Mesendoderm (in vitro differentiated cells): ENCODE measurements at regions not wholly inside any gene's neighbourhood (a gene's known extent, or its start where the extent isn't known, plus 50 kb on each side); places are given as distances from the start of the nearest gene placed in this dataset.
"Not testable (repeated sequence)": the region's sequence is repeated elsewhere in the genome, so short reads cannot be mapped to it uniquely, and the experiment has no call there.

Experiments used
- DNase-seq: peaks from one replicate; pipeline ENCODE4 v3.0.0; 2013
- H2AK5ac ChIP-seq: 2 replicates; pipeline ENCODE4 v1.6.1; 2013; ENCODE audit warnings: low read length, inconsistent platforms
- H2BK120ac ChIP-seq: 2 replicates; pipeline ENCODE4 v1.6.1; 2013; ENCODE audit warnings: low read depth, mild to moderate bottlenecking, low read length, moderate library complexity, mixed read lengths
- H2BK15ac ChIP-seq: replicated peaks from 2 replicates; pipeline ENCODE4 v1.6.1; 2013; ENCODE audit warnings: low read depth, mild to moderate bottlenecking, moderate library complexity
- H2BK5ac ChIP-seq: 2 replicates; pipeline ENCODE4 v1.6.1; 2013; ENCODE audit warnings: low read length, inconsistent platforms
- H3K18ac ChIP-seq: 2 replicates; pipeline ENCODE4 v1.6.1; 2013; ENCODE audit warnings: mild to moderate bottlenecking, low read length, mixed read lengths
- H3K23ac ChIP-seq: one replicate; pipeline ENCODE4 v1.6.1; 2013; ENCODE audit warnings: low read length
- H3K27ac ChIP-seq: 2 replicates; pipeline ENCODE4 v1.5.1; 2013; ENCODE audit warnings: low read depth, mild to moderate bottlenecking, inconsistent platforms, low read length, moderate library complexity
- H3K27me3 ChIP-seq: 2 replicates; pipeline ENCODE4 v1.6.1; 2013; ENCODE audit warnings: low read length, control low read depth, mild to moderate bottlenecking, inconsistent platforms; ENCODE audit not compliant: insufficient read depth, poor library complexity
- H3K36me3 ChIP-seq: 2 replicates; pipeline ENCODE4 v1.6.1; 2013; ENCODE audit warnings: low read length, inconsistent platforms; ENCODE audit not compliant: control insufficient read depth, insufficient read depth
- H3K4ac ChIP-seq: one replicate; pipeline ENCODE4 v1.6.1; 2013; ENCODE audit warnings: low read depth, mild to moderate bottlenecking, low read length, moderate library complexity
- H3K4me1 ChIP-seq: 2 replicates; pipeline ENCODE4 v1.6.1; 2013; ENCODE audit warnings: low read depth, low read length, inconsistent platforms; ENCODE audit not compliant: control insufficient read depth
- H3K4me2 ChIP-seq: 2 replicates; pipeline ENCODE4 v1.6.1; 2013; ENCODE audit warnings: low read length
- H3K4me3 ChIP-seq: 2 replicates; pipeline ENCODE4 v1.5.1; 2013; ENCODE audit warnings: mild to moderate bottlenecking, low read length
- H3K56ac ChIP-seq: one replicate; pipeline ENCODE4 v1.6.1; 2013; ENCODE audit warnings: low read length
- H3K79me1 ChIP-seq: 2 replicates; pipeline ENCODE4 v1.6.1; 2013; ENCODE audit warnings: low read length, inconsistent platforms
- H3K79me2 ChIP-seq: 2 replicates; pipeline ENCODE4 v1.6.1; 2013; ENCODE audit warnings: mild to moderate bottlenecking, low read length; ENCODE audit not compliant: control insufficient read depth, insufficient read depth
- H3K9ac ChIP-seq: 2 replicates; pipeline ENCODE4 v1.6.1; 2013; ENCODE audit warnings: low read length, inconsistent platforms
- H4K5ac ChIP-seq: one replicate; pipeline ENCODE4 v1.6.1; 2013; ENCODE audit warnings: low read length
- H4K8ac ChIP-seq: one replicate; pipeline ENCODE4 v1.6.1; 2013; ENCODE audit warnings: low read depth, mild to moderate bottlenecking, control low read depth, low read length, moderate library complexity
- WGBS: extraction: QIAGEN DNeasy Blood & Tissue Kit; methylation state at CpG from one replicate; pipeline ENCODE4 v1.1.7; 2013; ENCODE audit warnings: low lambda C conversion rate, missing lambda C conversion rate; ENCODE audit not compliant: insufficient coverage; ENCODE audit errors: extremely low coverage; 5-methylcytosine and 5-hydroxymethylcytosine counted together

- Histone ChIP-seq H4K5ac (no peak overlapping the region), H3K23ac (no peak overlapping the region), H3K9ac (no peak overlapping the region), H3K36me3 (no peaks in the 10 kb centered on the region), H4K8ac (no peak overlapping the region), H2BK5ac (no peak overlapping the region), H3K27me3 (no peaks in the 10 kb centered on the region), H3K56ac (no peak overlapping the region), H2BK120ac (no peak overlapping the region), H3K79me1 (no peaks in the 10 kb centered on the region), H3K27ac (no peak overlapping the region), H3K4me1 (peaks cover 4% of the 10 kb centered on the region), H3K4me2 (no peak overlapping the region), H3K18ac (no peak overlapping the region), H2AK5ac (no peak overlapping the region), H2BK15ac (no peak overlapping the region), H3K4me3 (no peak overlapping the region), H3K79me2 (no peaks in the 10 kb centered on the region), H3K4ac (no peak overlapping the region)
- DNase-seq = no peak
- no CpG with 5 or more reads among the region's 2 CpGs for WGBS
Measured at GRCh38 chr3:78338405-78338804, 1298.5 kb downstream of the ROBO2 start.

GRCh38 chr3:78343221-78343620, 1303.3 kb downstream of the ROBO2 start:
- Histone ChIP-seq H2BK15ac (no peak overlapping the region), H3K4me2 (no peak overlapping the region), H3K36me3 (no peaks in the 10 kb centered on the region), H3K4ac (no peak overlapping the region), H3K9ac (no peak overlapping the region), H3K18ac (no peak overlapping the region), H2BK120ac (no peak overlapping the region), H2AK5ac (no peak overlapping the region), H3K23ac (no peak overlapping the region), H3K4me1 (peaks cover 3% of the 10 kb centered on the region), H3K79me2 (no peaks in the 10 kb centered on the region), H2BK5ac (no peak overlapping the region), H4K5ac (no peak overlapping the region), H3K4me3 (no peak overlapping the region), H3K79me1 (no peaks in the 10 kb centered on the region), H4K8ac (no peak overlapping the region), H3K27me3 (no peaks in the 10 kb centered on the region), H3K56ac (no peak overlapping the region), H3K27ac (no peak overlapping the region)
- WGBS = no CpG with 5 or more reads among the region's 1 CpG
- DNase-seq = no peak

- H3K79me2 ChIP-seq, H3K18ac ChIP-seq, H3K4me2 ChIP-seq, H3K27me3 ChIP-seq, H3K9ac ChIP-seq, H2BK15ac ChIP-seq, H4K5ac ChIP-seq, H4K8ac ChIP-seq, H2BK120ac ChIP-seq, H2AK5ac ChIP-seq, H3K4me3 ChIP-seq, H3K23ac ChIP-seq, H3K4me1 ChIP-seq, H3K4ac ChIP-seq, H3K36me3 ChIP-seq, H3K79me1 ChIP-seq: not testable (repeated sequence)
- Histone ChIP-seq H3K27ac (peak overlapping the region; percentile 11), H3K56ac (peak overlapping the region; percentile 68), H2BK5ac (peak overlapping the region; percentile 76)
- DNase-seq = peak; percentile 51
- WGBS = no CpG with 5 or more reads among the region's 10 CpGs
Measured at GRCh38 chr3:78344267-78344666, 1304.4 kb downstream of the ROBO2 start.

- H3K79me1 ChIP-seq = no peaks in the 10 kb centered on the region
- H3K27me3 ChIP-seq = no peaks in the 10 kb centered on the region
- H3K18ac ChIP-seq = no peak overlapping the region
- no peak overlapping the region for H3K23ac ChIP-seq
- H4K5ac ChIP-seq = no peak overlapping the region
- no peaks in the 10 kb centered on the region for H3K79me2 ChIP-seq
- H3K4me2 ChIP-seq = no peak overlapping the region
- no peak overlapping the region for H2BK5ac ChIP-seq
- H2BK120ac ChIP-seq = no peak overlapping the region
- DNase-seq = peak; percentile 57
- no peak overlapping the region for H3K27ac ChIP-seq
- no peak overlapping the region for H2BK15ac ChIP-seq
- H3K9ac ChIP-seq = no peak overlapping the region
- no CpG with 5 or more reads among the region's 6 CpGs for WGBS
- no peak overlapping the region for H2AK5ac ChIP-seq
- H3K56ac ChIP-seq = peak overlapping the region; percentile 31
- H3K4ac ChIP-seq = no peak overlapping the region
- H3K4me1 ChIP-seq = peaks cover 3% of the 10 kb centered on the region
- H4K8ac ChIP-seq = no peak overlapping the region
- no peak overlapping the region for H3K4me3 ChIP-seq
- no peaks in the 10 kb centered on the region for H3K36me3 ChIP-seq
Measured at GRCh38 chr3:78344918-78345317, 1305.0 kb downstream of the ROBO2 start.

GRCh38 chr3:78347176-78347575, 1307.3 kb downstream of the ROBO2 start:
- H3K27ac ChIP-seq = no peak overlapping the region
- no peaks in the 10 kb centered on the region for H3K79me2 ChIP-seq
- H2BK5ac ChIP-seq = no peak overlapping the region
- H3K23ac ChIP-seq = no peak overlapping the region
- H2BK120ac ChIP-seq = no peak overlapping the region
- no CpG with 5 or more reads among the region's 2 CpGs for WGBS
- no peak overlapping the region for H3K4me2 ChIP-seq
- peaks cover 3% of the 10 kb centered on the region for H3K4me1 ChIP-seq
- H3K56ac ChIP-seq = no peak overlapping the region
- H3K18ac ChIP-seq = no peak overlapping the region
- H3K9ac ChIP-seq = no peak overlapping the region
- no peak overlapping the region for H4K5ac ChIP-seq
- H3K36me3 ChIP-seq = no peaks in the 10 kb centered on the region
- no peak overlapping the region for H2AK5ac ChIP-seq
- H3K4me3 ChIP-seq = no peak overlapping the region
- H4K8ac ChIP-seq = no peak overlapping the region
- no peaks in the 10 kb centered on the region for H3K27me3 ChIP-seq
- H3K4ac ChIP-seq = no peak overlapping the region
- DNase-seq = no peak
- H3K79me1 ChIP-seq = no peaks in the 10 kb centered on the region
- H2BK15ac ChIP-seq = peak overlapping the region; percentile 27

GRCh38 chr3:78348664-78349063, 1308.8 kb downstream of the ROBO2 start:
- Histone ChIP-seq H2BK5ac (no peak overlapping the region), H3K23ac (no peak overlapping the region), H2AK5ac (no peak overlapping the region), H3K4me1 (peaks cover 3% of the 10 kb centered on the region), H2BK15ac (no peak overlapping the region), H3K79me2 (no peaks in the 10 kb centered on the region), H3K56ac (no peak overlapping the region), H3K18ac (no peak overlapping the region), H4K8ac (no peak overlapping the region), H4K5ac (no peak overlapping the region), H3K4ac (no peak overlapping the region), H3K9ac (no peak overlapping the region), H2BK120ac (no peak overlapping the region), H3K27me3 (no peaks in the 10 kb centered on the region), H3K79me1 (no peaks in the 10 kb centered on the region), H3K36me3 (no peaks in the 10 kb centered on the region), H3K27ac (no peak overlapping the region), H3K4me3 (no peak overlapping the region), H3K4me2 (no peak overlapping the region)
- WGBS = no CpG with 5 or more reads among the region's 3 CpGs
- no peak for DNase-seq
